ENCODE measurements at regions not wholly inside any gene's neighbourhood (a gene's known extent, or its start where the extent isn't known, plus 50 kb on each side); places are given as distances from the start of the nearest gene placed in this dataset.

DNA sequence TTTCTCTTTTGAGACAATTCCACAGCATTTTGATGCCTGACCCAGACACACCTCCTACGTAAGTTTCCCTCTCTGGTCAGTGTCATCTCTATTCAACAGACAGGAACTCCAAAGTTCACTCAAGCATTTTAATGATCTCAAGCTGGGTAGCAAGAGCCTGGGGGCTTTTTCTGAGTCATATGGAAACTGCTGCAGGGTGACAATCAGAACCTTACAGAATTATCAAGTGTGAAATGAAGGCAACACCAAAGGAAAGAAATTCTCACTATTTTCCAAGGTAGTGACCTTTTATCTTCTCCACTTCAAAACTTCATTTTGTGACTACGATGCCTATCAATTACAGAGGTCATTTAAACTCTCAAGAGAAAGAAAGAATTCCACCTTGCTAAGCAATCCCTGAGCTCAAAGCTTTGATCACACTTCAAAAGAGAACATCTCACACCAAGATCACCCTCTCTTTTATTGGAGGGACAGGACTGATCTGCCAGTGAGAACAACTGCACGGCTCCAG is 229.0 kb upstream of the ZC3H12C start:
- Histone ChIP-seq H3K27me3 (no peaks in the 10 kb centered on the region), H3K4me2 (no peak overlapping the region), H3K4me1 (peaks cover 6% of the 10 kb centered on the region), H3F3A (ENCODE audit: low read depth) (no peaks in the 10 kb centered on the region), H3K9me3 (ENCODE audit: low read depth) (no peaks in the 10 kb centered on the region), H3K27ac (no peak overlapping the region), H4K20me1 (ENCODE audit: low read depth) (no peaks in the 10 kb centered on the region), H3K79me2 (ENCODE audit: low read depth) (no peaks in the 10 kb centered on the region), H3K36me3 (no peaks in the 10 kb centered on the region), H2AFZ (replicated peaks) (no peak overlapping the region), H3K9ac (no peak overlapping the region), H3K4me3 (no peak overlapping the region)
- H3K4me1 Mint-ChIP-seq: peaks cover 42% of the 10 kb centered on the region
- H3K9me3 Mint-ChIP-seq: no peaks in the 10 kb centered on the region
- TF ChIP-seq EZH2 (IDR thresholded peaks at IDR 0.05) (no peak), EZH2phosphoT487 (IDR thresholded peaks at IDR 0.05) (no peak)
- TF ChIP-seq, protein P1, sequence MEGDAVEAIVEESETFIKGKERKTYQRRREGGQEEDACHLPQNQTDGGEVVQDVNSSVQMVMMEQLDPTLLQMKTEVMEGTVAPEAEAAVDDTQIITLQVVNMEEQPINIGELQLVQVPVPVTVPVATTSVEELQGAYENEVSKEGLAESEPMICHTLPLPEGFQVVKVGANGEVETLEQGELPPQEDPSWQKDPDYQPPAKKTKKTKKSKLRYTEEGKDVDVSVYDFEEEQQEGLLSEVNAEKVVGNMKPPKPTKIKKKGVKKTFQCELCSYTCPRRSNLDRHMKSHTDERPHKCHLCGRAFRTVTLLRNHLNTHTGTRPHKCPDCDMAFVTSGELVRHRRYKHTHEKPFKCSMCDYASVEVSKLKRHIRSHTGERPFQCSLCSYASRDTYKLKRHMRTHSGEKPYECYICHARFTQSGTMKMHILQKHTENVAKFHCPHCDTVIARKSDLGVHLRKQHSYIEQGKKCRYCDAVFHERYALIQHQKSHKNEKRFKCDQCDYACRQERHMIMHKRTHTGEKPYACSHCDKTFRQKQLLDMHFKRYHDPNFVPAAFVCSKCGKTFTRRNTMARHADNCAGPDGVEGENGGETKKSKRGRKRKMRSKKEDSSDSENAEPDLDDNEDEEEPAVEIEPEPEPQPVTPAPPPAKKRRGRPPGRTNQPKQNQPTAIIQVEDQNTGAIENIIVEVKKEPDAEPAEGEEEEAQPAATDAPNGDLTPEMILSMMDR (IDR thresholded peaks at IDR 0.05): no peak
- H3K27me3 Mint-ChIP-seq (ENCODE audit: insufficient read depth, low read depth): peaks cover 2% of the 10 kb centered on the region
- H3K4me3 Mint-ChIP-seq: no peak overlapping the region
- H3K27ac Mint-ChIP-seq: peak overlapping the region; percentile 81
- no peak for DNase-seq (ENCODE audit: low spot score)
- H3K36me3 Mint-ChIP-seq: peaks cover 2% of the 10 kb centered on the region

- no peaks in the 10 kb centered on the region for H3K9me3 Mint-ChIP-seq
- no peak overlapping the region for H3K4me3 Mint-ChIP-seq
- peak overlapping the region; percentile 81 for H3K27ac Mint-ChIP-seq
- Histone ChIP-seq H3K36me3 (no peaks in the 10 kb centered on the region), H3K9ac (no peak overlapping the region), H3F3A (ENCODE audit: low read depth) (no peaks in the 10 kb centered on the region), H3K27ac (no peak overlapping the region), H3K4me2 (no peak overlapping the region), H3K4me1 (peaks cover 6% of the 10 kb centered on the region), H3K4me3 (no peak overlapping the region), H3K79me2 (ENCODE audit: low read depth) (no peaks in the 10 kb centered on the region), H4K20me1 (ENCODE audit: low read depth) (no peaks in the 10 kb centered on the region), H3K9me3 (ENCODE audit: low read depth) (no peaks in the 10 kb centered on the region), H2AFZ (replicated peaks) (no peak overlapping the region), H3K27me3 (no peaks in the 10 kb centered on the region)
- no peak for DNase-seq (ENCODE audit: low spot score)
- peaks cover 2% of the 10 kb centered on the region for H3K27me3 Mint-ChIP-seq (ENCODE audit: insufficient read depth, low read depth)
- TF ChIP-seq, protein P1 (IDR thresholded peaks at IDR 0.05): no peak
- TF ChIP-seq EZH2 (IDR thresholded peaks at IDR 0.05) (no peak), EZH2phosphoT487 (IDR thresholded peaks at IDR 0.05) (no peak)
- peaks cover 2% of the 10 kb centered on the region for H3K36me3 Mint-ChIP-seq
- peaks cover 38% of the 10 kb centered on the region for H3K4me1 Mint-ChIP-seq
Observed at GRCh38 chr11:109864834-109865547, 228.2 kb upstream of the ZC3H12C start.

GRCh38 chr11:109865548-109866186 is 227.5 kb upstream of the ZC3H12C start:
- Histone ChIP-seq H3K9ac (no peak overlapping the region), H2AFZ (replicated peaks) (no peak overlapping the region), H3F3A (ENCODE audit: low read depth) (no peaks in the 10 kb centered on the region), H3K4me1 (peaks cover 6% of the 10 kb centered on the region), H3K27me3 (no peaks in the 10 kb centered on the region), H3K36me3 (no peaks in the 10 kb centered on the region), H3K27ac (no peak overlapping the region), H3K4me3 (no peak overlapping the region), H3K79me2 (ENCODE audit: low read depth) (no peaks in the 10 kb centered on the region), H3K9me3 (ENCODE audit: low read depth) (no peaks in the 10 kb centered on the region), H4K20me1 (ENCODE audit: low read depth) (no peaks in the 10 kb centered on the region), H3K4me2 (no peak overlapping the region)
- H3K27ac Mint-ChIP-seq: peak overlapping the region; percentile 54
- no peak overlapping the region for H3K4me3 Mint-ChIP-seq
- H3K4me1 Mint-ChIP-seq: peaks cover 38% of the 10 kb centered on the region
- H3K36me3 Mint-ChIP-seq: peaks cover 2% of the 10 kb centered on the region
- peaks cover 2% of the 10 kb centered on the region for H3K27me3 Mint-ChIP-seq (ENCODE audit: insufficient read depth, low read depth)
- TF ChIP-seq, protein P1 (IDR thresholded peaks at IDR 0.05): peak; percentile 30
- no peak for TF ChIP-seq EZH2 (IDR thresholded peaks at IDR 0.05)
- no peaks in the 10 kb centered on the region for H3K9me3 Mint-ChIP-seq
- DNase-seq (ENCODE audit: low spot score): no peak
